Breast epithelium (tissue), 3 donors: ENCODE measurements at regions not wholly inside any gene's neighbourhood (a gene's known extent, or its start where the extent isn't known, plus 50 kb on each side); places are given as distances from the start of the nearest gene placed in this dataset.

ENCODE experiments used
- CTCF ChIP-seq, 3 donors: fragments of 450-650 bp; IDR thresholded peaks; one replicate each; pipeline ENCODE4 v1.5.1; 2016 to 2017; ENCODE audit warnings: antibody characterized with exemption in 3 of 3, mild to moderate bottlenecking in 3 of 3, moderate library complexity in 3 of 3
- POLR2AphosphoS5 ChIP-seq, 3 donors: sonication (generic); formaldehyde crosslinking; IDR thresholded peaks; one replicate each; pipeline ENCODE4 v1.6.1; 2017; ENCODE audit warnings: antibody characterized with exemption in 3 of 3

- TF ChIP-seq CTCF (IDR thresholded peaks at IDR 0.05) (no peak), POLR2AphosphoS5 (IDR thresholded peaks at IDR 0.05) (no peak)
These were observed 240.0 kb upstream of the AUTS2 start for GRCh38 chr7:69358163-69358821.
